HG02884 (cell line): ENCODE measurements at regions not wholly inside any gene's neighbourhood (a gene's known extent, or its start where the extent isn't known, plus 50 kb on each side); places are given as distances from the start of the nearest gene placed in this dataset.

Experiments
- ATAC-seq: cut with Tn5 transposase; IDR thresholded peaks from one replicate; pipeline ENCODE4 v1.9.1; 2021; ENCODE audit warnings: mild to moderate bottlenecking, moderate library complexity; ENCODE audit not compliant: unreplicated experiment

DNA sequence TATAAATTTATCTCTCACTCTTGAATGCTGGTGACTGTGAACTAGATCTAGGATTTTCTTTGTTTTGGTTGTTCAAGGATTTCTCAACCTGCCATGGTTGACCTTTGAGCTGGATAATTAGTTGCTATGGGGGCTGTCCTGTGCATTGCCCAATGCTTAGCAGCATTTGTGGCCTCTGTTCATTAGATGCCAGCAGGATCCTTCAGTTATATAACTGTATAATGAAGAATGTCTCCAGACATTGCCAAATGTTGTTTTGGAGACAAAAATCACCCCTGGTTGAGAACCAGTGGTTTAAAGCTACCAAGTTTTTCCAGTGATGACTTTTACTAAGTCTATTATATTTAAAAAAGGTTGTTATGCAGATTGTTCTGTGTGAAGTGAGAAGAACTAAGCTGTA is 147.9 kb upstream of the STXBP6 start:
- no peak for ATAC-seq

DNA sequence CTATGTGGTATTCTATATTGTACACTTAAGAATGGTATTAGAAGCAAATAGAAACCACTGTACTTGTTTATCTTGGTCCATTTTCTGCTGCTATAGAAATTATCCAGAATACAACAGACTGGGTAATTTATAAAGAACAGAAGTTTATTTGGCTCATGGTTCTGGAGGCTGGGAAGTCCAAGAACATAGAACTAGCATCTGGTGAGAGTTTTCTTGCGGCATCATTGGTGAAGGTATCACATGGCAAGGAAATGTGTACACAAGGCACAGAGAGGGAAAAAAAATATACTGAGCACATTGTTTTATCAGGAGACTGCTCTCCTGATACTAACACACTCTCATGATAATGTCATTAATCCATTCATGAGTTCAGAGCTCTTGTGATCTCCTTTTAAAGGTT is 130.3 kb upstream of the STXBP6 start:
- ATAC-seq, result no peak

GRCh38 chr14:25178255-25178654 is 128.3 kb upstream of the STXBP6 start:
- ATAC-seq, result no peak

GRCh38 chr14:25150934-25151790 is 101.2 kb upstream of the STXBP6 start:
- peak; percentile 50 for ATAC-seq

DNA sequence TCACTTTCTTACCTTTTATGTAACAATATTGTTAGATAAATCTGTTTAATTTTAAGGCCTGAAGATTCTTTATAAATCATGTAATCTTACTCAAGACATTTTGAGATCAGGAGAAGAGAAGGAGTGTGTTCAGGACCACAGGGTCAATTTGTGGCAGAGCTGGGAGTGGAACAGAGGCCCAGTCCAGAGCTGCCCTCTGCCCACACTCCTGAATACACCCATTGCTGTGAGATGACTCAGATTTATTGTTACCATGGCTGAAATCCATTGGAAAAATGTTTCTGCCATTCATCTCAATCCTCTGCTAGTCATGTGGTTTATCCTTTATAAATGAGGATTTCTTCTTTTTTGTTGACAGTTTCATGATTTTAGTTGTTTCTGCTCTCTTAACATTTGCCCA is 100.5 kb upstream of the STXBP6 start:
- ATAC-seq, result no peak

- no peak for ATAC-seq
Measured at GRCh38 chr14:25140411-25140810, 90.5 kb upstream of the STXBP6 start.

- ATAC-seq, result no peak
Measured at GRCh38 chr14:25136811-25137210, 86.9 kb upstream of the STXBP6 start.

DNA sequence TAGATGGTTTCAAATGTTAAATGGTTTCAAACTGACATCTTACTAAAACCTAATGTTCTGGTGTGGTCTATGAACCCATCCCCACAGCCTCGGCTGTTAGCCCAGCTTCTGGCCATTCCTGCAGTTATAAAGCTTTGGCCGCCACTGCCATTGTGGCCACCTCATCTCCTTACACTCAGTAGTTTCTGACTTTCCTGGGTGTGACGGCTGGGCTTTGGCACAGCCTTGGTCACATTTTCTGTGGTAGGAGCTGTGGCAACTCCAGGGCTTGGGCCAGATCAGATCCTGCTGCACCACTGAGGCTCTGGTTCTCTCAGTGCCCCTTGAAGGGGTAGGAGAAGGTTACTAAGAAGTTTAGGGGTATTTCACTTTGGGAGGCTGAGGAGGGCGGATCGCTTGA is 84.2 kb upstream of the STXBP6 start:
- ATAC-seq, result no peak

- ATAC-seq, result peak; percentile 97
Measured at GRCh38 chr14:25132732-25133422, 82.9 kb upstream of the STXBP6 start.

DNA sequence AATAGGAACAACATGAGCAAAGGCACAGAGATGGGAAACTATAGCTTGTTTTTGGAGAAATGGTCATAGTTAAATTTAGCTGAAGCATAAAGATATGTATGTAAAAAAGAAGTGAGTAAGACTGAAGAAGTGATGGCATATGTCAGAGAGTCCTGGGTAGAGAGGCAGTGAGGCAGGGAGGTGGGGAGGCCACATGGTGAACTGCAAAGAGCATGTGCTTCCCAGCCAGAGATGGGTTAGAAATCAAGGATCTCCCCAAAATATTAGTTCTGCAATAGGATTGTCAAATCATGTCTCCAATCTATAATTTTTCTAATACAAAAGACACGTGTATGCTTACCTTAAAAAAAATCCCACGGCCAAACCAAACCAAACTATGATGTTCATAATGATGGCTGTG is 82.1 kb upstream of the STXBP6 start:
- ATAC-seq, result no peak

- ATAC-seq, result no peak
Measured at GRCh38 chr14:25122843-25123242, 72.9 kb upstream of the STXBP6 start.

DNA sequence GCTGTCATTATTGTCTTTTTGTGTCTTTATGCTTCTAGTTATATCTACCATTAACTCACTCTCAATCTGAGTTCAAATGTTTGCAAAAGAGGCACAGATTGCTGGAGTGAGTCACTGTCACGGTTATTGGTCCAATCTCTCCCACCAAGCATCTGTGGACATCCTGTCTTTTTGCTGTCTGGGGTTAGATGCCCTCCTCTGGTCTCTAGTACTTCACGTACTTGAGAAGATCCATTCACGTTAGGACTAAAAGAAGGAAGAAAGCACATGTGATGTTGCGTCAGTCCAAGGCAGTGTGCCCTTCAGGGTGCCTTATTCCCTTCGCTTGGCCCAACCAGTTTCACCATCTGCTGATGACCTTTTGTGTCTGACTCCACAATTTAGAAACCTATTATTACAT is 72.3 kb upstream of the STXBP6 start:
- ATAC-seq, result no peak

- no peak for ATAC-seq
Measured at GRCh38 chr14:25121337-25122129, 71.6 kb upstream of the STXBP6 start.

DNA sequence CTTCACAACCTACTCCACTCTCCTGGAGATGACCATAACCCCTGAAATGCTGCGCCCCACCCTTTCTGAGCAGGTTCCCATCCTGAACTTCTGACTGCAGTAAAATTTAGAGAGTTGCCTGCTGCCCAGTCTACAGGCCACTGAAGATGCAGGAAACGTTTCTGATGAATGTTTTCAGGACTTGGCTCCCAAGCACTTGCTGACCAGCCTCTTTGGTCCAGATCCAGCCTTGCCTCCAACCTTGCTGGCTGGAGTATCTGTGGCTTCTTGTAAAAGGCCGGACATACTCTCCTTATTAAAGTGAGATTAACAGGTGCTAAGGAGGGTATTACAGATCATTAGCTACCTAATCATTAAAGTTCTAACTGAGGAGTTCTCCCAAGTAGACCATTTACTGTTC is 70.3 kb upstream of the STXBP6 start:
- no peak for ATAC-seq

DNA sequence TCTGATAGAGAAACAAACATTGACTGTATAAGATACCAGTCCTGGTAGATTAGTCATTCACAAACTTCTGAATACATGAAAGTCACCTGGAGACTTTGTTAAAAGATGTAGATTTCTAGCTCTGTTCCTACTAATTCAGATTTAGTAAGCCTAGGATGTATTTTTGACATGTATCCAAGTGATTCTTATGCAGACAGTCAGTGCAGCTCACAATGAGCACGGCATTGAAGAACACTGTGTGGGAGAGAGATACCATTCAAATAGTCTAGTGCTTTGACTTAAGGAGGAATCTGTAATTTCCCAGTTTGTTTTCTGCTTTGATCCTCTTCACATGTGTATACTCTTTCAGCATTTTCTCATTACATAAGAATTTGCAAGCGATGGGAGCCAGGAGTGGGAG is 68.7 kb upstream of the STXBP6 start:
- ATAC-seq, result no peak

GRCh38 chr14:25117342-25117741 is 67.4 kb upstream of the STXBP6 start:
- ATAC-seq, result no peak

- no peak for ATAC-seq
Measured at GRCh38 chr14:25116607-25117006, 66.7 kb upstream of the STXBP6 start.

GRCh38 chr14:25113394-25113793 is 63.4 kb upstream of the STXBP6 start:
- no peak for ATAC-seq

- ATAC-seq, result no peak
Measured at GRCh38 chr14:25111061-25111601, 61.2 kb upstream of the STXBP6 start.

DNA sequence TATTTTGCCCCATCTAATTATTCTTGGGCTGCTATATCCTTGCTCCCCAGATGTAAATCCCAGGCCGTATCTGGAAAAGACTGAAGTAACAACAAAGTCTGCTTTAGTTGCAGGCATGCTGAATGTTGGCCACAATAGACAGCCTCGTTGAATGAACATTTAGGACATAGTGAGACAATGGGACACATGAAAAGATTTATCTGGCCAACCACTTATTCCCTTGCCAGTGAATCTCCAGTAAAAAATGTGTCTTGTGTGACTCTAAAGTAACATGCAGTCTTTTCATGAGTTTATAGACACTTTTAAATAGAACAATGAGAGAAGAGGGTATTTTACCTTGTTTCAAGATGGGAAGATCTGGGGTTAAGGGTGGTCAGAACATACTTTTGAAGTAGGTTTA is 60.2 kb upstream of the STXBP6 start:
- ATAC-seq, result no peak

DNA sequence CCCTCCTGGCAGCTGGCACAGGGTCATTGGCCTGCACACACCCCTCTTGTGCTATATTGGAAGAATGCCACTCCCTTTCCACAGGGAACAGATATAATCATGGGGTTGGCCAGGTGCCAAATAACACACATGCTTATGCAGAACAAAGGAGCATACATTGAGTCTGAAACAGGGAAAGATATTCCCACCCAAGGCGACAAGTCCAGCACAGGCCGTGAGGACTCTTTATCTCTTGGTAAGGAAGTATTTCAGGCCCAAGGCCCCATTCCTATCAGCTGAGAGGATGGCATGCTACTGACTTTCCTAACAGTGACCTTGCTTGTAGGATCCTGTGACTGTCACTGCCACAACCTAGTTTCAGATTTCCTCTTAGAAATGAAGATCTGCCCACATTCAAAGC is 59.0 kb upstream of the STXBP6 start:
- no peak for ATAC-seq
